ENCODE measurements at regions not wholly inside any gene's neighbourhood (a gene's known extent, or its start where the extent isn't known, plus 50 kb on each side); places are given as distances from the start of the nearest gene placed in this dataset.
"Not testable (repeated sequence)": the region's sequence is repeated elsewhere in the genome, so short reads cannot be mapped to it uniquely, and the experiment has no call there.

- DNase-seq = not testable (repeated sequence)
Observed at GRCh38 chr12:14032191-14032590, 50.8 kb upstream of the GRIN2B start.

DNA sequence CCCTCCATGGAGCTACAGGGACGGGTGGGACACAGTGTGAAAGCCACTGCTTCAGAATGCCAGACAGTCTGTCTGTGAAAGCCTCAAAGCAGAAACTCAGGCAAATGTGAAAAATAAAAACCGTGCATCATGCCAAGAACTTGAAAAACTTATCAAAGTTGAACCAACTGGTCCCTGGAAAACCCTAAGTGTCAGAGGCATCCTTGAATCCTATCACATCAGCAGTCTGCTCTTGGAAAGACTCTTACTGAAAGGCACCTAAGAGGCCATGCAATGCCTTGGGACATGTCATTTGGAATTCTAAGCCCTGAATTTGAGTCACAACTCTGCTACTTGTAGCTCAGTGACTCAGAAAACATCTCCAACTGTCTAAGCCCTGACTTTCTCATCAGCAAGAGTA is 62.4 kb upstream of the GRIN2B start:
- no peak for DNase-seq

DNA sequence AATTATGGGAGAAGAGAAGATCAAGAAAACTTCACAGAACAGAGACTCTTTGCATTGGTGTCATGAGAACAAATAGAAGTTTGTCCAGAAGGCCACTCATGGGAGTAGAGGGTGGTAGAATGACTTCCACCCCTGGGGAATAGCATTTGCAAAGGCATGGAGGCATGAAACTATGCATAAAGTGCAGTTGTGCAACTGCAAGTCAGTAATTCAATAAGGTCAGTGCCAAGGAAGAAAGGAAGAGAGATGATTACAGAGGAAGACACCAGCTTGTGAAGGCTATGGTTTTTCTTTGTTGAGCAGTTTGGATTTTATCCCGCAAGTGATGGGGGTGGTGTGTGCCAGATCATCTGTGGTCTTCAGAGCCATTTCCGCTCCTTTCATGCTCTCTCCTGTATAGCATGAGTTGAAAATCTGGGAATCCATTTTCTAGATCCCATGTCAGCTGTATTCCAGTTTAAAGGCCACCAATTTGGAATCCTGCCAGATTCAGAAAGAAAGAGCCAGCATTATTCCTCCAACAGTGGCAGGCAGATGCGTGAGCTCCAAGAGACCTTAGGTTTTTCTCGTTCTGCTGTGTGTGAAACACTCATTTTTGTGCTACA is 67.6 kb upstream of the GRIN2B start:
- DNase-seq = no peak

- DNase-seq = no peak
Observed at GRCh38 chr12:14057895-14058294, 76.5 kb upstream of the GRIN2B start.

DNA sequence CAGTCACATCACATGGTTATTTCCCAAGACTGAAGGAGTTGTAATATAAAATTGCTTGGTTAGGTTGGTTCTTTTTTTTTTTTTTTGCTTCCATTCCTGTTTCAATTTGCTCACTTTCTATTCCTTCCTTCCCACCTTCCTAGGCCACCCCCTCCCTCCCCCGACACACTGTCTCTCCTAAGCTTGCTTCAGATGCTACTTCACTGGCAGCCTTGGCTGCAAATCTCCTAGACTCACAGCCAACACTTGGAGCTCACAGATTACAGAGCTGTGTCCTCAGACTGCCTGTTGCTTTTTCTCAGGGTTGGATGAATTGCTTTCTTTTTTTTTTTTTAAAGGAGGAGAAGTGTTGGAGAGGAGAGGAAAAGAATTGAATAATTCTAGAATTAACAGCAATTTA is 77.3 kb upstream of the GRIN2B start:
- no peak for DNase-seq

DNA sequence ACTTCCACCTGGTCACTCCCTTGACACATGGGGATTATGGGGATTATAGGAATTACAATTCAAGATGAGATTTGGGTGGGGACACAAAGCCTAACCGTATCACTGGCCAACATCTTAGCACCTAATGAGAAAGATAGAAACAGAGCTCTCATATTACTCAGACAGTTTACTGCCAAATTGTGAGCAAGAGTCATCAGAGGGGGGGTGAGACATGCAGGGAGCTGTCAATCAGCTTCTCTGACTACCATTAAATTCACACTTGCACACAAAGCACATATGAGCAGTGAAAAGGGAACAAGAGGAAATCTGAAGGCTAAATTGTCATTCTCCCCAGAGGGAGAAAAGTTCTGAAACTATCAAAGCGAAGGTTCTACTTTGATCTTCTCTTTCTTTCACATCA is 78.1 kb upstream of the GRIN2B start:
- no peak for DNase-seq

DNA sequence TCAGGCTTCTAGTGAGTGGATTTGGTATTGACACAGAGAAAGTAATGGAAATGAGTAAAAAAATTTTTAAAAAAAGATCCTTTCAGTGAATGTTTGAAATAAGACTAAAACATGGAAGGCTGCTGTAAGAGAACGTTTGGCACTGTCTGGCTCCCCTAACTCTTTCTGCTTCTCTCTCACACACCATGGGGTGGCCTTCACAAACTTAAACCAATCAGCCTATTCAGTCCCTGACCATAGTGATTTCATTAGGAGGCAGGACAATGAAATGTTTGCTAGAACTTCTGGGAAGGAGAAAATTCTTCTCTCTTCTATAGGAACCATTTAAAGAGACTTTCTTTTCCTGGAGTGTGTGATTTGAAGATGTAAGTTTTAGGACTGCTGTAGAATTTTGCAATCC is 84.2 kb upstream of the GRIN2B start:
- no peak for DNase-seq

- DNase-seq = no peak
Observed at GRCh38 chr12:14066021-14066420, 84.6 kb upstream of the GRIN2B start.

- DNase-seq = no peak
Observed at GRCh38 chr12:14068961-14069360, 87.6 kb upstream of the GRIN2B start.

DNA sequence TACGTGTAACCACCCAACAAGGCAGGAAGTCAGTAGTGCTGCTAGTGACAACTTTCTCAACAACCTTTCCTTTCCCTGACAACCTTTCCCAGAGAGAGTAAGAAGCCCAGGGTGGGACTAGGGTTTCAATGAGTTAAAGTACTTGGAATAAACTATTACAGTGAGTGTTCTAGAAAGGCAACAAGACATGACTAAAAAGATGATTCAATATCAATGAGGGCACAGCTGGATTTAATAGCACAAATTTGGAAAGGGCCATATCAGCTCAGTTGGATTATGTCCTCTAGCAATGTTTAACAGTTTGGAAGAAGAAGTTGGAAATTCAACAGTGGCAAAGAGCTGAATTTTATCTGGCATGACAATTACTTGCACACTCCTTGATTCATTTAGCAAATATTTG is 90.4 kb upstream of the GRIN2B start:
- no peak for DNase-seq

DNA sequence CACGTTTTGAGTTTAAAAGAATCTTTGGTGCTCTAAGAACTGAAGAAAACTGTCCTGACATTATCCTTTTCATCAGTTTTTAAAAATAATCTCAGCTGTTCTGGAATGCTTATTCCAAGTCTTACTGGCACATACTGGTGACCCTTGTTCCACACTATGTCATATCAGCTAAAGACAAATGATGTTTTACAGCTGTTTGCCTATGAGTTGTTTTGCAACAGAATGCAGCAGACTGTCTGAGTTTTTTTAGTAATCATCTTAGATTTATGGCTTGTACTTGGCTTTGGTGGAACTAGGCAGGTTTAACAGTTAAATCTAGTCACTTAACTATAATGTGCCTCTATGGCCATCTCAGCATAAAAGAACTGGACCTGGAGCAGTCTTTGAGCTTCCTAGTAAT is 91.6 kb upstream of the GRIN2B start:
- DNase-seq = no peak

DNA sequence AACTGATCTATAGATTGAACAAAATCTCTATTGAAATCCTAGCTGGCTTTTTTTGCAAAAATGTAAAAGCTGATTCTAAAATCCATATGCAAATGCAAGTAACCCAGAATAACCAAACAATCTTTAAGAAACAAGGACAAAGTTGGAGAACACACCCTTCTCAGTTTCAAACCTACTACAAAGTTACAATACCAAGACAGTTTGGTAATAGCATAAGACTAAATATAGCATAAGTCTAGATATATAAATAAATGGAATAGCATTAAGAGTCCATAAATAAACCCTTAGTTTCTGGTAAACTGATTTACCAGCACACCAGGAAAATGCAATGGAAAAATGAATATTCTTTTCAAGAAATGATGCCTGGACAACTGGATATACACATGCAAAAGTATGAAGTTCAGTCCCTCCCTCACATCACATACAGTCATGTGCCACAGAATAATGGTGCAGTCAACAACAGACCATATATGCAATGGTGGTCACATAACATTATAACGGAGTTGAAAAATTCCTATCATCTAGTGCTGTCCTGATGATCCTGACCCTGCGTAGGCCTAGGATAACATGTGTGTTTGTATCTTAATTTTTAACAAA is 94.5 kb upstream of the GRIN2B start:
- DNase-seq = no peak

GRCh38 chr12:14076538-14076937 is 95.1 kb upstream of the GRIN2B start:
- DNase-seq = no peak

DNA sequence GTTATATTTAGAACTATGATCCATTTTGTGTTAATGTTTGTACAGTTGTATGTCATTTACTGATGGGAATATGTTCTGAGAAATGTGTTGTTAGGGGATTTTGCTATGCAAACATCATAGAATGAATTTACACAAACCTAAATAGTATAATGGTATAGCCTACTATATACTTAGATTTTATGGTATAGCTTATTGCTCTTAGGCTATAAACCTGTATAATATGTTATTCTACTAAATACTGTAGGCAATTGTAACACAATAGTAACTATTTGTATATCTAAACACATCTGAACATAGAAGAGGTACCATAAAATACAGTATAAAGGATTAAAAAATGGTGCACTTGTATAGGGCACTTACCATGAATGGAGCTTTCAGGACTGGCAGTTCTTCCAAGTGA is 105.4 kb upstream of the GRIN2B start:
- no peak for DNase-seq

DNA sequence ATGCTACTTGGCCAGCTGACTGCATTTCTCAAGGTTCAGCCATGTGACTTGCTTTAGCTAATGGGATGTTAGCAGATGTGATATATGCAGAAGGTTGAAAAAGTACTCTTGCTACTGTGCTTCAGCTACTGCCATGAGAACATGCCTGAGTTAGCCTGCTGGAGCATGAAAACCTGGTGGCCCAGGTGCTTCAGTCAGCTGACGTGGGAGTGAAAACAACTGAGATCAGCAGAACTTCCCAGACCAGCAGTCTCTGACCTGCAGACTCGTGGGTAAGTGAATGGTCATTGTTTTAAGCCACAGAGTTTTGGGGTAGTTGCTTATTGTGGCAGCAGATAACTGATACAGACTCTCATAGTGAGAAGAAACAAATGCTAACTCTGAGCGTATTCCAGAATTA is 118.6 kb upstream of the GRIN2B start:
- no peak for DNase-seq

- not testable (repeated sequence) for DNase-seq
Observed at GRCh38 chr12:14101556-14101955, 120.2 kb upstream of the GRIN2B start.

- DNase-seq = no peak
Observed at GRCh38 chr12:14111230-14111865, 129.9 kb upstream of the GRIN2B start.

GRCh38 chr12:14113031-14113430 is 131.6 kb upstream of the GRIN2B start:
- DNase-seq = no peak

DNA sequence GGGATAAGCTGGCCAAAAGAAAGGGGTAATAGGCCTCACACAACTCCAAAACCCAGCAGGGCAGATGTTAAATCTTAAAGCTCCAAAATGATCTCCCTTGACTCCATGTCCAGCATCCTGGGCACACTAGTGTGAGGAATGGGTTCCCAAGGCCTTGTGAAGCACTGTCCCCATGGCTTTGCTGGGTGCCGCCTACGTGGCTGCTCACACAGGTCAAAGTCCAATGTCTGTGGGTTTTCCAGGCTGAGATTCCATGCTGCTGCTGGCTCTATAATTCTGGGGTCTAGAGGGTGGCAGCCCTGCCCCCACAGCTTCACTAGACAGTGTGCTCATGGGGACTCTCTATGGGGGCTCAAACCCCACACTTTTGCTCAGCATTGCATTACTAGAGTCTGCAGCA is 145.3 kb upstream of the GRIN2B start:
- DNase-seq = no peak

DNA sequence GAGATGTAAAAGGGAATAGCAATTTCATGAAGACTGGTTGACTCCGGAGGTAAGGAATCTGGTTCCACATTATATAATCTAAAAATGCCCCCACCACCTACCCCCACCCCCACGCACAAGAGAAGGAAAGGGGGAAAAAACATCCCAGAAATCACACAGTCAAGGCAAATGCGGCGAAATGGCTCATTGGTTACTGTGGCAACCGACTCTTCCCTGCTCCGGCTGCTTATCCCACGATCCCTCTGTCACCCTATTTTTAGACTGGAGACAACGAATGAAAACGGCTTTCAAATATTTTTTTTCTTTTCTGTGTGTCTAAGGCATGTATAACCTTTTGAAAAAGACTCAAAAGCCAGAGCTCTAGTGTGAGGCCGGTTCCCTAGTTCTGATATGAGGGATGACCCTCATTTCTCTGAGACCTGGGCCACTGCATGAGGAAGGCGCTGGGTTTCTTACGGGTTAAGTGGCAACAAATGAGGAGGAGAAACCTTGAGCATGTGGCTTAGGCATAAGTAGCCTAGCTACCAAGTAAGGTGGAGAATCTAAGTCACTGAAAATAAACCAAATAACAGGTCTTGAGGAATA is 148.3 kb upstream of the GRIN2B start:
- DNase-seq = no peak

- no peak for DNase-seq
Observed at GRCh38 chr12:14135996-14136395, 154.6 kb upstream of the GRIN2B start.

- DNase-seq = no peak
Observed at GRCh38 chr12:14138495-14138894, 157.1 kb upstream of the GRIN2B start.

DNA sequence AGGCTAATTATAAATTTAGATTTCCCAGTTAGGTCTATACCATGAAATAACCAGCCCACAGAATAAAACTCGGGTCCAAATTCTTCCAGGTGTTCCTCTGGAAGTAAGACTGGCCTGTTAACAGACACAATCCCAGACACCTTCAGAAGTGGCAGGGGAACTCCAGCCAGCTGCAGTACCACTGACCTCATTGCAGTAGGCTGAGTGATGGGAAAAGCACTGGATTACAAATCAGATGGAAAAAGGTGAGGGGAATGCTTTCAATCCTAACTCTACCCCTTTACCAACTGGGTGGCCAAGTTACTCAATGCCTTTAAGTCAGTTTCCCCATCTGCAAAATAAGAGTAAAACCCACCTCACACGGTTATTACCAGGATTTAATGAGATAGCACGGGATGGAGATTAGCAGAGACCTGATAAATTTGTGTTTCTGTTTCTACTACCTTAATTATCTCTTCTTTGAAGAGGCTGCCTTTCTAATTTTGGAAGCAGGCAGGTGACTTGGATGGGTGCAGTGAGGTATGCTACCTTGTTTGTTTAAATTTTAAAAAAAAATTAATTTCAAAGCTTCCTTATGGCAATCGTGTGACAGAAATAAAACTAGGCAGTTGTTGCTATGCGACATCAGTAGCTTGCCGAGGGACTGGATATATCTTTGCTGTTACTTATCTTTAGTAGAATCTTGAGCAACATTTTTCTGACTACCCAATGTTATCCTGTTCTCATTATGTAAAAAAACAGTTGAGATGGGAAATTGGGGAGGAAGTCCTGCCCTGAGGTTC is 167.3 kb upstream of the GRIN2B start:
- no peak for DNase-seq

- no peak for DNase-seq
Observed at GRCh38 chr12:14153803-14154202, 172.4 kb upstream of the GRIN2B start.
